ENCODE measurements at regions not wholly inside any gene's neighbourhood (a gene's known extent, or its start where the extent isn't known, plus 50 kb on each side); places are given as distances from the start of the nearest gene placed in this dataset.

DNA sequence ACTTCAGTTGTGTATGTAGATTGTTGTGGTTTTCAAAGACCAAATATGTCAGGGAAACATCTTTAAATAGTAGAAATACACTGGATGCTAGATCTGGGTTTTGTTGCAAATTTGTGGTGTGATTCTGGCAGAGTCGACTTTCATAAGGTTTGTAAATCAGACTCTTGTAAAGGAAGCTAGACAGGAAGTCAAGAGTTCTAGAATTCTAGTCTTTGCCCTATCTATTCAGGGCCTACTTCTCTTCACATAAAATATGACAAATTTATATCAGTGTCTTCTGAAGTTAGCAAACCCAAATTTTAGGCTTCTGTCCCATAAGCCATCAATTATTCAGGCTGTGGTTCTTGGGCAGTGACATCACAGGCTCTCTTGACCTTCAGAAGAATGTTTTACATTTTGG, 1579.2 kb upstream of the PIK3C3 start:
- TF ChIP-seq POLR2A (IDR thresholded peaks at IDR 0.05; ENCODE audit: low read depth, low read length) (no peak), POLR2AphosphoS5 (IDR thresholded peaks at IDR 0.05; ENCODE audit: insufficient read depth, low read depth, low read length) (no peak), MYC (IDR thresholded peaks at IDR 0.05; ENCODE audit: low read depth, low read length) (no peak), EZH2 (IDR thresholded peaks at IDR 0.05; ENCODE audit: borderline replicate concordance, low read depth, low read length, severe bottlenecking) (no peak), JUN (IDR thresholded peaks at IDR 0.05; ENCODE audit: borderline replicate concordance, insufficient read depth, insufficient read length, low read depth) (no peak), GATA2 (IDR thresholded peaks at IDR 0.05; ENCODE audit: insufficient read depth, insufficient read length, low read depth, low read length) (no peak)
- TF ChIP-seq, protein P1, sequence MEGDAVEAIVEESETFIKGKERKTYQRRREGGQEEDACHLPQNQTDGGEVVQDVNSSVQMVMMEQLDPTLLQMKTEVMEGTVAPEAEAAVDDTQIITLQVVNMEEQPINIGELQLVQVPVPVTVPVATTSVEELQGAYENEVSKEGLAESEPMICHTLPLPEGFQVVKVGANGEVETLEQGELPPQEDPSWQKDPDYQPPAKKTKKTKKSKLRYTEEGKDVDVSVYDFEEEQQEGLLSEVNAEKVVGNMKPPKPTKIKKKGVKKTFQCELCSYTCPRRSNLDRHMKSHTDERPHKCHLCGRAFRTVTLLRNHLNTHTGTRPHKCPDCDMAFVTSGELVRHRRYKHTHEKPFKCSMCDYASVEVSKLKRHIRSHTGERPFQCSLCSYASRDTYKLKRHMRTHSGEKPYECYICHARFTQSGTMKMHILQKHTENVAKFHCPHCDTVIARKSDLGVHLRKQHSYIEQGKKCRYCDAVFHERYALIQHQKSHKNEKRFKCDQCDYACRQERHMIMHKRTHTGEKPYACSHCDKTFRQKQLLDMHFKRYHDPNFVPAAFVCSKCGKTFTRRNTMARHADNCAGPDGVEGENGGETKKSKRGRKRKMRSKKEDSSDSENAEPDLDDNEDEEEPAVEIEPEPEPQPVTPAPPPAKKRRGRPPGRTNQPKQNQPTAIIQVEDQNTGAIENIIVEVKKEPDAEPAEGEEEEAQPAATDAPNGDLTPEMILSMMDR (IDR thresholded peaks at IDR 0.05; ENCODE audit: extremely low read depth in 1 of 2, insufficient read depth in 1 of 2, low read depth in 1 of 2, low read length in 2 of 2): no peak
- TF ChIP-seq, protein P2, sequence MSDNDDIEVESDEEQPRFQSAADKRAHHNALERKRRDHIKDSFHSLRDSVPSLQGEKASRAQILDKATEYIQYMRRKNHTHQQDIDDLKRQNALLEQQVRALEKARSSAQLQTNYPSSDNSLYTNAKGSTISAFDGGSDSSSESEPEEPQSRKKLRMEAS (IDR thresholded peaks at IDR 0.05; ENCODE audit: insufficient read depth, insufficient read length): no peak

Measured in endothelial cell of umbilical vein (primary cell).